Colonic mucosa (tissue), 4 donors: ENCODE measurements at regions not wholly inside any gene's neighbourhood (a gene's known extent, or its start where the extent isn't known, plus 50 kb on each side); places are given as distances from the start of the nearest gene placed in this dataset.

ENCODE experiments used
- DNase-seq: peaks from one replicate; pipeline ENCODE4 v3.0.0-alpha.2; 2020
- H3K27ac ChIP-seq: fragments of 200-600 bp; one replicate; pipeline ENCODE4 v1.8.0; 2021
- H3K27me3 ChIP-seq: fragments of 200-600 bp; one replicate; pipeline ENCODE4 v1.8.0; 2021
- H3K36me3 ChIP-seq: fragments of 200-600 bp; one replicate; pipeline ENCODE4 v1.8.0; 2021
- H3K4me1 ChIP-seq: fragments of 200-600 bp; one replicate; pipeline ENCODE4 v1.8.0; 2021; ENCODE audit warnings: mild to moderate bottlenecking
- H3K4me3 ChIP-seq: fragments of 200-600 bp; one replicate; pipeline ENCODE4 v1.8.0; 2021
- H3K9ac ChIP-seq, 2 donors: one replicate each; pipeline ENCODE4 v1.7.0; 2013; ENCODE audit warnings: control low read depth in 2 of 2, low read depth in 2 of 2, low read length in 2 of 2
- H3K9me3 ChIP-seq: fragments of 200-600 bp; one replicate; pipeline ENCODE4 v1.8.0; 2021
- intact Hi-C: fragments of 100-400 bp; cut with DNase I; formaldehyde crosslinking; loops from one replicate; pipeline ENCODE4 v1.14.1; 2022
- TF ChIP-seq, protein P1 (sequence below): fragments of 200-600 bp; IDR thresholded peaks from one replicate; pipeline ENCODE4 v1.8.0; 2022; ENCODE audit warnings: antibody characterized with exemption, mild to moderate bottlenecking
- donor health status: healthy.
- donor health status: DM: no; HTN: no; CAD: no.
- donor health status: DM: no; HTN: no; CAD: no.

DNA sequence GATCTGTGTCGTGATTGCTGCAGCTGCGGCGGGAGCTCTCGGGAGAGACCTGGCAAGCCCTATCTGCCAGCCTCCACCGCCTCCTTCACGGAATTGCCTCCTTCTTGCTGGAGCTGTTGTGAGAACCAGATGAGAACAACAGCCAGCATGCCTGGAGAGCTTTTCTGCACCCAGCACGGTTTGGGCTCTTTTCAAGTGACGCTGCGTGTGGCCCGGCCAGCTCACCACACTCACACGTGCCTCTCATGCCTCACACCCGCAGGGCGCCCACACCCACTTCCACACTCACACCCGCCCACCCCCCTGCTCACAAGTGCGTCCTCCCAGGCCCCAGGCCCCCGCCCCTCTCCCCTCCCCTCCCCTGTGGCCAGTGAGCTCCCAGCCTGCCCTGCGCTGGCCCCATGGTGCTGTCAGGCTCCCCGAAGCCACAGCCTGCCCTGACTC, 135.7 kb upstream of the RUNX3 start:
- intact Hi-C loops, result no loop called here
- TF ChIP-seq, protein P1, sequence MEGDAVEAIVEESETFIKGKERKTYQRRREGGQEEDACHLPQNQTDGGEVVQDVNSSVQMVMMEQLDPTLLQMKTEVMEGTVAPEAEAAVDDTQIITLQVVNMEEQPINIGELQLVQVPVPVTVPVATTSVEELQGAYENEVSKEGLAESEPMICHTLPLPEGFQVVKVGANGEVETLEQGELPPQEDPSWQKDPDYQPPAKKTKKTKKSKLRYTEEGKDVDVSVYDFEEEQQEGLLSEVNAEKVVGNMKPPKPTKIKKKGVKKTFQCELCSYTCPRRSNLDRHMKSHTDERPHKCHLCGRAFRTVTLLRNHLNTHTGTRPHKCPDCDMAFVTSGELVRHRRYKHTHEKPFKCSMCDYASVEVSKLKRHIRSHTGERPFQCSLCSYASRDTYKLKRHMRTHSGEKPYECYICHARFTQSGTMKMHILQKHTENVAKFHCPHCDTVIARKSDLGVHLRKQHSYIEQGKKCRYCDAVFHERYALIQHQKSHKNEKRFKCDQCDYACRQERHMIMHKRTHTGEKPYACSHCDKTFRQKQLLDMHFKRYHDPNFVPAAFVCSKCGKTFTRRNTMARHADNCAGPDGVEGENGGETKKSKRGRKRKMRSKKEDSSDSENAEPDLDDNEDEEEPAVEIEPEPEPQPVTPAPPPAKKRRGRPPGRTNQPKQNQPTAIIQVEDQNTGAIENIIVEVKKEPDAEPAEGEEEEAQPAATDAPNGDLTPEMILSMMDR, result no peak
- no peaks in the 10 kb centered on the region for H3K27me3 ChIP-seq
- H3K4me1 ChIP-seq, result no peaks in the 10 kb centered on the region
- no peaks in the 10 kb centered on the region for H3K9me3 ChIP-seq
- H3K27ac ChIP-seq, result no peak overlapping the region
- H3K9ac ChIP-seq, result no peak overlapping the region
- DNase-seq, result no peak
- H3K4me3 ChIP-seq, result no peak overlapping the region
- H3K36me3 ChIP-seq, result no peaks in the 10 kb centered on the region

DNA sequence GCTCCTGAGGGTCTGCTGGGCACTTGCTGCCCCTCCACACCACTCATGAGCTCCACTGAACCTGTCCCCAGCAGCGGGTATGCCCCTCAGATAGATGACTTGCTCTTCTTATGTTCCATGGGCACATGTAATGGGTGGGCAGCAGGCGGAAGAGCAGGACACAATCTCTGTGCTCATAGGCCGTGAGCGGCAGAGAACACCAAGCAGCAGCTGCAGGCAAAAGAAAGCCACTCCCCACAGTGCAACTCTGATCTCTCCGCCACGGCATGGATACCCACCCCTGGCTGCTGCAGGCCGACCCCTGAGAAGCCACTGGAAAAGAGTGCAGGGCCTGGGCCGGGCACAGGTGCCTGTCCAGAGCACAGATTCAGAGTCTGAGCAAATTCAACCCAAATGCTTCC, 135.2 kb upstream of the RUNX3 start:
- TF ChIP-seq, protein P1, result no peak
- Histone ChIP-seq H3K27ac (no peak overlapping the region), H3K27me3 (no peaks in the 10 kb centered on the region), H3K36me3 (no peaks in the 10 kb centered on the region), H3K4me1 (no peaks in the 10 kb centered on the region), H3K9ac (no peak overlapping the region), H3K4me3 (no peak overlapping the region), H3K9me3 (no peaks in the 10 kb centered on the region)
- intact Hi-C loops, result no loop called here
- DNase-seq, result no peak

DNA sequence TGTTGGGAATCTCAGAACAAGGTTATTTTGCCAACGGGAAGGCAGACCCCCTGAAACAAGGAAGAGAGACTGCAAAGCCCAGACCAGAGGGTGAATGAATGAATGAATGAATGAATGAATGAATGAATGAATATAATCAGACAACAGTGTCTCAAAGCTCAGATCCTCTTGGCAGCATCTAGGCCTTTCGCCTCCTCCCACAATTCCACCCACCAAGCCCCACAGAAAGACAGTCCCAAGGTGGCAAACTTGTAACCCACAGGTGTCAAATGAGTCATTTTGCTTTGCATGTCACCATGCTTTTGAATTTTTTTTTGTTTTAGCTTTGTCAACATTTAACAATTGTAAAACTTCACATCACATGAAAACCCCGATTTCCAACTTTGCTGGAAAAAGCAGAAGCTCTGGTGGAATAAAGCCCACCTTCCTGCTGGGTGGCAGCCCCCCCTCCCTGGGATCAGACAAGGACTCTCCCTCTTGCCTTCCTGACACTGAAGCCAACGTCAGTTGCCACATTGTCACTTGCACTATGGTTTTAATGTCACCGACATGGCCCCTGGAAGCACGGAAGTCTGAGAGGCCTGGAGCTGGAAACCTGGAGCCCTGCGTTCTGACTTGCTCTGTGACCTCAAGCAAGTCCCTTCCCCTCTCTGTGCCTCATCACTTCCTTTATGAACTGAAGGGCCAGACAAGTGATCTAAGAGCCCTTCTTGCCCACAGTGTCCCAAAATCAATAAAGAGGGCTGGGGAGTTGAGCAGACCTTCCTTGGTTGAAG, 134.6 kb upstream of the RUNX3 start:
- H3K9ac ChIP-seq, result no peak overlapping the region
- H3K36me3 ChIP-seq, result no peaks in the 10 kb centered on the region
- intact Hi-C loops, result no loop called here
- H3K27me3 ChIP-seq, result no peaks in the 10 kb centered on the region
- H3K27ac ChIP-seq, result no peak overlapping the region
- H3K4me1 ChIP-seq, result no peaks in the 10 kb centered on the region
- DNase-seq, result no peak
- H3K4me3 ChIP-seq, result no peak overlapping the region
- TF ChIP-seq, protein P1, result no peak
- no peaks in the 10 kb centered on the region for H3K9me3 ChIP-seq

DNA sequence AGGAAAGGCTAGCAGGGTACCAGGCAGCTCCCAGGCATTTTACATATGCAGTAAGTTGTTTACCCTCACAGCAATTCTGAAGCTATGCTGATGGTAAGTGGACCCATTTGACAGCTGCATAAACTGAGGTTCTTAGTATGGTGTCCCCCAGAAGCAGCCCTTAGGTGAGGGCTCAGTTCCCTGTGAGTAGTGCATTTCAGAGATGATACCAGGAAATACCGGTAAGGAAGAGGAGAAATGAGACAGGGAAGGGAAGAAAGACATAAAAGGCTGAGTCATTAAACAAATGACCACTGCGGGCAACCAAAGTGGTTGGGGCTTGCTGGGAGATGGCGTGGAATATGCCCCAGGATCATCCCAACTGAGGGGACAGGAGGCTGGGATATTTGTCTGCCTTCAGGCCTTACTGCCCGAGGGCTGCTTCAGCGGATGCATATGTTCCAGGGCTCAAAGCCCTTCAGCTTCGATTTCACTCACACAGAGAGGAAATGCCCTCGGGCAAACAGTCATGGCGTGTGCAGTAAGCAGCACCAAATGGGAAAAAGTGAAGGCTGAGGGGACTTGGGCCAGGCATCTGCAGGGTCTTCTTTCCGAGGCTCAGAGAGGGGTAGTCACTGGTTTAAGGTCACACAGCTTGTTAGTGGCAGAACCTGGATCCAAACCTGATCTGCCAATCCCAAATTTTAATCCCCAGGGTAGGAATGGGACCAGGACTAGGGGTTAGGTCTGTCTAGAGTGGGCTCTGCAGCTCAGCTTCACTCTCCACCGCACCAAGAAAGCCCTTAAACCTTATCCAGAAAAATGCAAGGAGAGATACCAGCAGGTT, 133.7 kb upstream of the RUNX3 start:
- TF ChIP-seq, protein P1, result no peak
- no peak overlapping the region for H3K4me3 ChIP-seq
- no peak overlapping the region for H3K9ac ChIP-seq
- H3K4me1 ChIP-seq, result no peaks in the 10 kb centered on the region
- no peaks in the 10 kb centered on the region for H3K27me3 ChIP-seq
- intact Hi-C loops, result no loop called here
- H3K9me3 ChIP-seq, result no peaks in the 10 kb centered on the region
- H3K27ac ChIP-seq, result no peak overlapping the region
- DNase-seq, result no peak
- H3K36me3 ChIP-seq, result no peaks in the 10 kb centered on the region

DNA sequence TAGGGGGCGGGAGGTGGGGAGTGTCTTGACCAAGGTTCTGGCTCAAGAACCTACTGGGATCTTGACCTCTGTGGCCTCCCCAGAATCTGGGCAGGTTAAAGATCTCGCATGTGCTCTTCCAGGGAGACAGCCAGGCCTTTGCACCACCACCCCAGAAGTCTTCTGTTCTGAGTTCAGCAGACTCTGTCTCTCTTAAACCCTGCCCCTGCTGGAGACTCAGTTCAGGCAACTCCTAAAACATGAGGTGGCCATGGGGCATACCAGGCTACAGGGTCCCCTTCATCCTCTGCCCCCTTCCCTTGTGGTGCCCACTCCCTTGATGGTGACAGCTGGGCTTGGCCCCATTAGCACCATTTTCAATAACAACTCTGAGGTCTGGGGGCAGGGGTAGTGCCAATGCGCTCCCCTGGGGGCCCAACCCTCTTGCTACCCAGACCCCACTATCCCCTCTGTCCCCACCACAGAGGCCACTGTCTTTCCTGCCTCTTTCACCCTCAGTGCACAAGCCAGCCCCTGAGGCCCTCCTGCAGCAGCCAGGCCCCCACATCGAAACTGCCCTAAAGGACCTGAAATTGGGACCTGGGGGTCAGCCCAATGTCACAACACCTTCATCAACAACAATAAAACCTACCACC, 132.7 kb upstream of the RUNX3 start:
- DNase-seq, result no peak
- TF ChIP-seq, protein P1, result no peak
- no peaks in the 10 kb centered on the region for H3K9me3 ChIP-seq
- no peaks in the 10 kb centered on the region for H3K36me3 ChIP-seq
- H3K27ac ChIP-seq, result no peak overlapping the region
- H3K9ac ChIP-seq, result no peak overlapping the region
- intact Hi-C loops, result no loop called here
- H3K4me1 ChIP-seq, result no peaks in the 10 kb centered on the region
- H3K4me3 ChIP-seq, result no peak overlapping the region
- H3K27me3 ChIP-seq, result no peaks in the 10 kb centered on the region
